Activated CD4-positive, alpha-beta T cell treated with anti-CD3 and anti-CD28 coated beads, Interleukin-2, amount 10 ng/mL, durations not matched to agents 24 days and 14 days (primary cell): ENCODE measurements at regions not wholly inside any gene's neighbourhood (a gene's known extent, or its start where the extent isn't known, plus 50 kb on each side); places are given as distances from the start of the nearest gene placed in this dataset.
A peak's percentile ranks its signal among the peaks of the same experiment; 100 is the strongest.

ENCODE experiments used
- DNase-seq: peaks from one replicate; pipeline ENCODE4 v3.0.0; 2022
- H3K27ac Mint-ChIP-seq: one replicate; pipeline ENCODE4 v1.8.0; 2022; ENCODE audit warnings: mild to moderate bottlenecking, mixed read lengths
- H3K27me3 Mint-ChIP-seq: one replicate; pipeline ENCODE4 v1.8.0; 2022; ENCODE audit warnings: mixed read lengths
- H3K36me3 Mint-ChIP-seq: one replicate; pipeline ENCODE4 v1.8.0; 2022; ENCODE audit warnings: low read depth, mild to moderate bottlenecking, mixed read lengths
- H3K4me1 Mint-ChIP-seq: one replicate; pipeline ENCODE4 v1.8.0; 2021; ENCODE audit warnings: mixed read lengths
- H3K4me3 Mint-ChIP-seq: one replicate; pipeline ENCODE4 v1.8.0; 2022; ENCODE audit warnings: mild to moderate bottlenecking, moderate library complexity, mixed read lengths
- H3K9me3 Mint-ChIP-seq: one replicate; pipeline ENCODE4 v1.8.0; 2021; ENCODE audit warnings: mixed read lengths
- intact Hi-C: fragments of 100-400 bp; cut with micrococcal nuclease; formaldehyde crosslinking; loops from one replicate; pipeline ENCODE4 v1.15.1; 2023

DNA sequence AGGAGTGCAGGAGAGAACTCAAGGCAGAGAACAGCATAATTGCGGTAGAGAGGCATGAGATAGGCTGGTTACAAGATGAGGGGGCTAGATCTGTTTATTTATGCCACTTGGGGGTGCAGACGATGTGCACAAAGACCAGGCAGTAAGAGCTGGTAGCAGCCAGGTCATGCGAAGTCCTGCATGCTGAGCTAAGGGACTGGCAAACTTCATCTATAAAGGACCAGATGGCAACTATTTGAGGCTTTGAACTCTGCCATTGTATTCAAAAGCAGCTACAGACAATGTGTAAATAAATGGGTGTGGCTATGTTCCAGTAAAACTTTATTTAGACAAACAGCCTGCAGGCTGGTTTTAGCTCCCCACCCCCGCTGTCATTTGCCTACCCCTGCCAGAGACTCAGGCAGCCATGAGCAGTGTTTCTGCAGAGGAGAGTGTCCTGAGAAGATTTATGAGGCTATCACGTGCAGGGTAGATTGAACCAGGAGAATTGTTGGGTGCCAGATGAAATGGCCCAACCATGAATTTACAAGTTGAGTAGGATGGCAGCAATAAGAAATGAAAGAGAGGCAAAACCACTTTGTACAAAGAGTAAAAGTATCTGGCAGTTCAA, 253.4 kb upstream of the MOCS1 start:
- no peaks in the 10 kb centered on the region for H3K36me3 Mint-ChIP-seq
- DNase-seq, result no peak
- H3K27me3 Mint-ChIP-seq, result peaks cover 6% of the 10 kb centered on the region
- H3K27ac Mint-ChIP-seq, result no peak overlapping the region
- H3K4me3 Mint-ChIP-seq, result no peak overlapping the region
- H3K9me3 Mint-ChIP-seq, result peaks cover 9% of the 10 kb centered on the region
- no peaks in the 10 kb centered on the region for H3K4me1 Mint-ChIP-seq
- intact Hi-C loops, result no loop called here

- H3K4me3 Mint-ChIP-seq, result no peak overlapping the region
- H3K36me3 Mint-ChIP-seq, result no peaks in the 10 kb centered on the region
- peaks cover 6% of the 10 kb centered on the region for H3K27me3 Mint-ChIP-seq
- peaks cover 9% of the 10 kb centered on the region for H3K9me3 Mint-ChIP-seq
- no peak for DNase-seq
- H3K27ac Mint-ChIP-seq, result no peak overlapping the region
- no peaks in the 10 kb centered on the region for H3K4me1 Mint-ChIP-seq
- intact Hi-C loops, result no loop called here
Measured at GRCh38 chr6:40185486-40185885, 251.2 kb upstream of the MOCS1 start.

DNA sequence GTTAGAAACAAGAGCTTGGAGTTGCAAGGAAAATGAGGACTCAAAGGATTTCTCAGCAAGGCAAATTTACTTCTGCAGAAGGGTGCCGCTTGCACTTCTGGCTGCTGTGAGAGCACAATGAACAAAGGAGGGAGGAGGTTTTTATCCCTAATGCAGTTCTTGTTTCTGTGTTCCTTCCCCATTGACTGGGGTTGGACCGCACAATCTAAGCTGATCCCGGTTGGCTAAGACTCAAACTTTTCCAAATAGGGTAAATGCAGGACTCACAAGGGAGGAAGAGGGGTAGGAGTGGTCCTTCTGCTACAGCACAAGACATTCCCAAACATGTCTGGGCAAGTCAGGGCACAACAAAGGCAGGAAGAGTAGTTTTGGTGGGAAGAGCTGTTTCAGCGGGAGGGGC, 249.6 kb upstream of the MOCS1 start:
- no peaks in the 10 kb centered on the region for H3K4me1 Mint-ChIP-seq
- peaks cover 8% of the 10 kb centered on the region for H3K27me3 Mint-ChIP-seq
- intact Hi-C loops, result no loop called here

DNA sequence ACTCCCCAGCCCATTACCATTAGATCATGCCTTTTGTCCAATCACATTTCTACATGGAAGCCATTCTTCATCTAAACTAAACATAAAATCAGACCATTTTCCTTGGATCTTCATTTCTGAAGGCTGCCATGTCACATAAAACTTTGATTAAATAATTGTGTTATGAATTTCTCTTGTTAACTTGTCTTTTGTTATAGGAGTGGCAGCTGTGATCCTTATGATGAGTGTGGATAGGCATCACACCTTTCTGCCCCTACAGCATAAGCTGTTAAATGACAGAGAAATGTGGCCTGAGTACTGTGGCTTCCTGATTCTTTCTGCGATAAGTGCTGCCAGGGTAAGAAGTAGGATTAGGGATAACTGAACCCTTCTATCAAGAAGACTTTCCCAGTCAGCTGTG, 247.1 kb upstream of the MOCS1 start:
- Mint-ChIP-seq H3K36me3 (no peaks in the 10 kb centered on the region), H3K27me3 (peaks cover 5% of the 10 kb centered on the region), H3K4me3 (no peak overlapping the region), H3K27ac (no peak overlapping the region), H3K4me1 (no peaks in the 10 kb centered on the region), H3K9me3 (peaks cover 9% of the 10 kb centered on the region)
- no peak for DNase-seq
- intact Hi-C loops, result no loop called here

More for the DNA sequence above, 249.6 kb upstream of the MOCS1 start:
- Mint-ChIP-seq H3K4me3 (no peak overlapping the region), H3K9me3 (peaks cover 9% of the 10 kb centered on the region), H3K36me3 (no peaks in the 10 kb centered on the region), H3K27ac (no peak overlapping the region)
- no peak for DNase-seq

GRCh38 chr6:40180271-40180670, 246.0 kb upstream of the MOCS1 start:
- H3K9me3 Mint-ChIP-seq, result peaks cover 9% of the 10 kb centered on the region
- H3K4me1 Mint-ChIP-seq, result no peaks in the 10 kb centered on the region
- intact Hi-C loops, result no loop called here
- no peaks in the 10 kb centered on the region for H3K36me3 Mint-ChIP-seq
- DNase-seq, result no peak
- H3K27ac Mint-ChIP-seq, result no peak overlapping the region
- no peak overlapping the region for H3K4me3 Mint-ChIP-seq
- peaks cover 5% of the 10 kb centered on the region for H3K27me3 Mint-ChIP-seq

- Mint-ChIP-seq H3K4me3 (no peak overlapping the region), H3K9me3 (peaks cover 9% of the 10 kb centered on the region), H3K36me3 (no peaks in the 10 kb centered on the region), H3K27me3 (peaks cover 5% of the 10 kb centered on the region), H3K27ac (no peak overlapping the region), H3K4me1 (no peaks in the 10 kb centered on the region)
- no peak for DNase-seq
- intact Hi-C loops, result no loop called here
Measured at GRCh38 chr6:40179496-40179895, 245.2 kb upstream of the MOCS1 start.

DNA sequence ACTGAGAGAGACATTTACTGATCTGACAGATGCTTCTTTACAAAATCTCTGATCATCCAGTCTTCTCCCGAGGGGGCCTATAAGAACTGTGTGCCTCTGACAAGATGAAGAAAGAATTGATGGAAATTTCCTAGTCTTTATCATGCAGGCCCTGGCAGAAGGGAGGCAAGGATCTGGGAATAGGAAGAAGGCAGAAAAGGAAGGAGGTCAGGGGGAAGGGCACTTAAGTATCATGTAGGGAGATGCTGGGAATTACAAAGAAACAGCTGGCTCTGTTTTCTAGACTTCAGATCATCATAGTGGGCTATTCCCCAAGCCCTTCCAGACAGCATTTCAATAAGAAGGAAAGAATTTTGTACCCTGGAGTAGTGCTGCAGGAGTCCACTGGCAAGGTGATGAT, 243.3 kb upstream of the MOCS1 start:
- H3K36me3 Mint-ChIP-seq, result no peaks in the 10 kb centered on the region
- intact Hi-C loops, result no loop called here
- H3K27me3 Mint-ChIP-seq, result peaks cover 4% of the 10 kb centered on the region
- no peaks in the 10 kb centered on the region for H3K4me1 Mint-ChIP-seq
- no peak overlapping the region for H3K4me3 Mint-ChIP-seq
- no peak overlapping the region for H3K27ac Mint-ChIP-seq
- DNase-seq, result no peak
- no peaks in the 10 kb centered on the region for H3K9me3 Mint-ChIP-seq

GRCh38 chr6:40176152-40176551, 241.9 kb upstream of the MOCS1 start:
- Mint-ChIP-seq H3K27me3 (peaks cover 4% of the 10 kb centered on the region), H3K4me3 (no peak overlapping the region), H3K4me1 (no peaks in the 10 kb centered on the region), H3K27ac (no peak overlapping the region), H3K36me3 (no peaks in the 10 kb centered on the region), H3K9me3 (no peaks in the 10 kb centered on the region)
- DNase-seq, result no peak
- intact Hi-C loops, result no loop called here

DNA sequence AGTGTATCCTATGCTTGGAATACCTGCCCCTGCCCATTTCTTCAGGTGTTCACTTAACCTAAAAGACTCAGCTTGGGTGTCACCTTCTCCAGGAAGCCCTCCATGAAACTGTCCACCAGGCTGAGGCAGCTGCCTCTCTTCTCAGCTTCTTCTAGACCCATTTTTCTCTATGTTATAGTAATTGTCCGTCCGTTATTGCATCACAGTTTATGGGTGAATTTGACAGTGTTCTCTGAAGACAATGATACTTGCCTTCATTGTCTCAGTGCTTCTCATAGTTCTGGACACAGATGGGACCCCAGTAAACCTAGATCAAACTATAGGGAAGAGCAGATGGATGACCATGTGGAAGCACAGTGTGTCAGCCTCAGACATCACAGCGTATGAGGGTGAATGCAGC, 238.0 kb upstream of the MOCS1 start:
- intact Hi-C loops, result no loop called here
- no peaks in the 10 kb centered on the region for H3K4me1 Mint-ChIP-seq
- H3K9me3 Mint-ChIP-seq, result no peaks in the 10 kb centered on the region
- DNase-seq, result no peak
- no peak overlapping the region for H3K27ac Mint-ChIP-seq
- no peak overlapping the region for H3K4me3 Mint-ChIP-seq
- no peaks in the 10 kb centered on the region for H3K36me3 Mint-ChIP-seq
- peaks cover 2% of the 10 kb centered on the region for H3K27me3 Mint-ChIP-seq

GRCh38 chr6:40171343-40171742, 237.1 kb upstream of the MOCS1 start:
- intact Hi-C loops, result no loop called here
- DNase-seq, result no peak
- no peak overlapping the region for H3K4me3 Mint-ChIP-seq
- no peaks in the 10 kb centered on the region for H3K36me3 Mint-ChIP-seq
- no peak overlapping the region for H3K27ac Mint-ChIP-seq
- peaks cover 2% of the 10 kb centered on the region for H3K27me3 Mint-ChIP-seq
- H3K9me3 Mint-ChIP-seq, result no peaks in the 10 kb centered on the region
- no peaks in the 10 kb centered on the region for H3K4me1 Mint-ChIP-seq

DNA sequence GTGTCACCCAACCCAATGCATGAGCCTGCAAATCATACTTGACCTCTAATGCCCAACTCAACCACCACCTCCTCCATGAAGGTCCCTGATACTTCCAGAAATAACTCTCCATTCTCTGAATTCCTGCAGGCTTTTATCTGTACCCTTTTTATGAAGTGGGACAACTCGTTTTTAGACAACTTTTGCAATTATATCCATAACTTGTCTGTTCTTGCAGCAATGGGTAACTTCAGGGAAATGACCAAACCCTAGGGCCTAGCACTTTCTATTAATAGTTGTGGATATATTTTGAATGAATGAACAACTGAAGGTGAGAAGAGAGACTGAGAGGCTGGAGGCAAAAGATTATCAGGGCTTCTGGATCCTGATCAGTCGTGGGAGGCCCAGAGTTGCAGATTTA, 236.6 kb upstream of the MOCS1 start:
- no peak for DNase-seq
- intact Hi-C loops, result no loop called here
- Mint-ChIP-seq H3K4me3 (no peak overlapping the region), H3K36me3 (no peaks in the 10 kb centered on the region), H3K4me1 (no peaks in the 10 kb centered on the region), H3K27me3 (peaks cover 2% of the 10 kb centered on the region), H3K27ac (no peak overlapping the region), H3K9me3 (no peaks in the 10 kb centered on the region)

GRCh38 chr6:40169878-40170277, 235.6 kb upstream of the MOCS1 start:
- peaks cover 2% of the 10 kb centered on the region for H3K27me3 Mint-ChIP-seq
- no peaks in the 10 kb centered on the region for H3K4me1 Mint-ChIP-seq

GRCh38 chr6:40166963-40167362, 232.7 kb upstream of the MOCS1 start:
- H3K4me1 Mint-ChIP-seq, result no peaks in the 10 kb centered on the region
- no peaks in the 10 kb centered on the region for H3K36me3 Mint-ChIP-seq
- no peaks in the 10 kb centered on the region for H3K27me3 Mint-ChIP-seq
- no peak overlapping the region for H3K4me3 Mint-ChIP-seq
- DNase-seq, result no peak
- H3K27ac Mint-ChIP-seq, result no peak overlapping the region
- H3K9me3 Mint-ChIP-seq, result no peaks in the 10 kb centered on the region
- intact Hi-C loops, result no loop called here

More at GRCh38 chr6:40169878-40170277, 235.6 kb upstream of the MOCS1 start:
- H3K9me3 Mint-ChIP-seq, result no peaks in the 10 kb centered on the region
- intact Hi-C loops, result no loop called here
- H3K36me3 Mint-ChIP-seq, result no peaks in the 10 kb centered on the region
- no peak overlapping the region for H3K4me3 Mint-ChIP-seq
- H3K27ac Mint-ChIP-seq, result no peak overlapping the region
- DNase-seq, result no peak

GRCh38 chr6:40165036-40165709, 230.9 kb upstream of the MOCS1 start:
- Mint-ChIP-seq H3K4me1 (no peaks in the 10 kb centered on the region), H3K4me3 (no peak overlapping the region), H3K9me3 (no peaks in the 10 kb centered on the region), H3K27me3 (no peaks in the 10 kb centered on the region), H3K27ac (no peak overlapping the region), H3K36me3 (no peaks in the 10 kb centered on the region)
- intact Hi-C loops, result no loop called here
- no peak for DNase-seq

DNA sequence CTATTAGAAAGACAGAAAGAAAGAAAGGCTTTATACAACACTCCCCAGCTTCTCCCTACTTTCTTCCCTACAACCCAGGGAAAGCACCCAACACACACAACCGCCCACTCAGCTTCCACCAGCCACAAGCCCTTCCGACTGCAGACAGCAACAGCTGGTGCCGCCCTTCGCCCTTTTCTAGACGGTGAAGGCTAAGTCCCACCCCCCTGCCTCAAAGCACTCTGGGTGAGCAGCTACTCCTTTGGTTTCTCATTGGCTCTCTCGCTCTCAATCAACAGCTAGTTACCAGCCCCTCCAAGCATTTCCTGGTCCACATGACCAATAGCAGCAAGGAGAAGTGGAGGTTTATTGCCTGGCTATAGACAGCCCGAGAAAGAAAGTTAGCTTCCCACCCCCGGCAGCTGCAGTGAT, 230.1 kb upstream of the MOCS1 start:
- Mint-ChIP-seq H3K27ac (peak overlapping the region; percentile 31), H3K4me3 (no peak overlapping the region), H3K4me1 (no peaks in the 10 kb centered on the region), H3K36me3 (no peaks in the 10 kb centered on the region), H3K9me3 (no peaks in the 10 kb centered on the region), H3K27me3 (no peaks in the 10 kb centered on the region)
- intact Hi-C loops, result no loop called here
- no peak for DNase-seq
